ENCODE measurements at regions not wholly inside any gene's neighbourhood (a gene's known extent, or its start where the extent isn't known, plus 50 kb on each side); places are given as distances from the start of the nearest gene placed in this dataset.

DNA sequence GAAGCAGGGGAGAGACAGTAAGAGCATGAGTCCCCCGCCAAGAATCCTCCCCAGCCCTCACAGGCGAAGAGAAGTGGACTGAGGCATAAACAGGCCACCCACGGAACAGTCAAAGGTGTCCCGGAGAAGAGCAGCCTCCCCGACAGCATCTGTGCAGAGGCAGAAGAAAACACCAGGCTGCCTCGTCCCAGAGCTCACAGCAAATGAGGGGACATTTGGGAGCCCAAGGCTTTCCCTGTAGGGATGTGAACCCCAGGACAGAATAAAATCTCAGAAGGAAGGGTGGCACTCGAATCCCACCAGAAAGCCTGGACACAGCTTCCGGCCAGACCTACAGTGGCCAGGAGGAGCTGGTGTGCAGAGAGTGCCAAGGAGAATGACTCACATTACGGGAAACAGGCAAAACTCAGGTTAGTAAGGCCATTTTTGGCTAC, 90.4 kb downstream of the DLL1 start:
- no TSS peak for BruUV-seq (replicated peaks)
- Mint-ChIP-seq H3K36me3 (ENCODE audit: insufficient read depth, unreplicated experiment) (no peaks in the 10 kb centered on the region), H3K27ac (ENCODE audit: unreplicated experiment) (no peak overlapping the region), H3K27me3 (ENCODE audit: unreplicated experiment) (peaks cover 33% of the 10 kb centered on the region), H3K9me3 (ENCODE audit: low read depth, unreplicated experiment) (peaks cover 8% of the 10 kb centered on the region), H3K4me3 (ENCODE audit: low read depth, unreplicated experiment) (no peak overlapping the region), H3K4me1 (ENCODE audit: low read depth, unreplicated experiment) (no peaks in the 10 kb centered on the region)
- CTCF ChIA-PET = no interaction called here
- intact Hi-C loops (cut with micrococcal nuclease; ENCODE audit: unreplicated experiment) = no loop called here
- DNase-seq = no peak
- no peak for TF ChIP-seq CTCF (IDR thresholded peaks at IDR 0.05; ENCODE audit: unreplicated experiment)

- H3K36me3 Mint-ChIP-seq (ENCODE audit: insufficient read depth, unreplicated experiment) = no peaks in the 10 kb centered on the region
- peaks cover 33% of the 10 kb centered on the region for H3K27me3 Mint-ChIP-seq (ENCODE audit: unreplicated experiment)
- TF ChIP-seq CTCF (IDR thresholded peaks at IDR 0.05; ENCODE audit: unreplicated experiment) = no peak
- DNase-seq = no peak
- H3K27ac Mint-ChIP-seq (ENCODE audit: unreplicated experiment) = no peak overlapping the region
- no peaks in the 10 kb centered on the region for H3K4me1 Mint-ChIP-seq (ENCODE audit: low read depth, unreplicated experiment)
- no TSS peak for BruUV-seq (replicated peaks)
- intact Hi-C loops (cut with micrococcal nuclease; ENCODE audit: unreplicated experiment) = no loop called here
- H3K9me3 Mint-ChIP-seq (ENCODE audit: low read depth, unreplicated experiment) = peaks cover 12% of the 10 kb centered on the region
- H3K4me3 Mint-ChIP-seq (ENCODE audit: low read depth, unreplicated experiment) = no peak overlapping the region
- CTCF ChIA-PET = no interaction called here
Measured at GRCh38 chr6:170199716-170200115, 91.2 kb downstream of the DLL1 start.

DNA sequence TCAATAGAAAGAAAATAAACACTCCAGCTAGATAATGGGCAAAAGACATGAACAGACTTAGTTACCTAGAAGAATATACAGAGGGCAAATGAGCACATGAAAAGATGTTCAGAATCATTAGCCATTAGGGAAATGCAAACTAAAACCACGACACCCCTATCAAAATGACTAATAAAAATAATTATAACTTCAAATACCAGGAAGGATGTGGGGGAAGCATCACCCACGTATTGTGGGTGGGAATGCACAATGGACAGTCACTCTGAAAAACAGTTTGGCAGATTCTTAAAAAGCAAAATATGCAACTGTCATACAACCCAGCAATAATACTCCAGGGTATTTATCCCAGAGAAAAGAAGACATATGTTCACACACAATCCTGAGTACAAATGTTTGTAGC, 92.6 kb downstream of the DLL1 start:
- DNase-seq = no peak
- Mint-ChIP-seq H3K4me3 (ENCODE audit: low read depth, unreplicated experiment) (no peak overlapping the region), H3K27ac (ENCODE audit: unreplicated experiment) (no peak overlapping the region), H3K27me3 (ENCODE audit: unreplicated experiment) (peaks cover 46% of the 10 kb centered on the region), H3K4me1 (ENCODE audit: low read depth, unreplicated experiment) (no peaks in the 10 kb centered on the region), H3K9me3 (ENCODE audit: low read depth, unreplicated experiment) (peaks cover 16% of the 10 kb centered on the region), H3K36me3 (ENCODE audit: insufficient read depth, unreplicated experiment) (no peaks in the 10 kb centered on the region)
- intact Hi-C loops (cut with micrococcal nuclease; ENCODE audit: unreplicated experiment) = no loop called here
- CTCF ChIA-PET = no interaction called here
- no peak for TF ChIP-seq CTCF (IDR thresholded peaks at IDR 0.05; ENCODE audit: unreplicated experiment)
- BruUV-seq (replicated peaks) = no TSS peak

DNA sequence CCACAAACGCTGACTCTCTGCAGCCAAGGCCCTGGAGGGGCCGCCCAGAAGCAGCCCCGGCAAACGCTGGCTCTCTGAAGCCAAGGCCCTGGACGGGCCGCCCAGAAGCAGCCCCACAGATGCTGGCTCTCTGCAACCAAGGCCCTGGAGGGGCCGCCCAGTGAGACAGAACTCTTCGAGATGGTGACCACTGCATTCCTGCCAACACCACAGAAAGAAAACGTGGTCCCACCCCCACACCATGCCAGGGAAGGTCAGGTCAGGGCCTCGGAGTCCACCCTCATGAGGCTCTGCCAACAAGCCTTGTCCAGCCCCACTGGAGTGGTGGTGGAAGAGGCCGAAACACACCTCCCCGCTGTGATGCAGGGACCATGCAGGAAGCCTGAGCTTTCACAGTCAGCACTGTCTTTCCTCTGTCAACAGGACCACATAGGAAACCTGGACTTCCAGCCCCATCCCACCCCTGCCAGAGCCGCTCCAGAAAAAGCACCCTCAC, 97.5 kb downstream of the DLL1 start:
- no peak for DNase-seq
- Mint-ChIP-seq H3K36me3 (ENCODE audit: insufficient read depth, unreplicated experiment) (no peaks in the 10 kb centered on the region), H3K9me3 (ENCODE audit: low read depth, unreplicated experiment) (peaks cover 14% of the 10 kb centered on the region), H3K27ac (ENCODE audit: unreplicated experiment) (no peak overlapping the region), H3K27me3 (ENCODE audit: unreplicated experiment) (peaks cover 32% of the 10 kb centered on the region), H3K4me1 (ENCODE audit: low read depth, unreplicated experiment) (no peaks in the 10 kb centered on the region), H3K4me3 (ENCODE audit: low read depth, unreplicated experiment) (no peak overlapping the region)
- no TSS peak for BruUV-seq (replicated peaks)
- no peak for TF ChIP-seq CTCF (IDR thresholded peaks at IDR 0.05; ENCODE audit: unreplicated experiment)
- intact Hi-C loops (cut with micrococcal nuclease; ENCODE audit: unreplicated experiment) = no loop called here
- CTCF ChIA-PET = no interaction called here
